SU-DHL-6 (cell line): ENCODE measurements at regions not wholly inside any gene's neighbourhood (a gene's known extent, or its start where the extent isn't known, plus 50 kb on each side); places are given as distances from the start of the nearest gene placed in this dataset.

Experiments used
- EZH2phosphoT487 ChIP-seq: fragments of 200-600 bp; sonication (generic), shearing (Covaris generic); conservative IDR thresholded peaks from 2 replicates; pipeline ENCODE4 v1.6.1; 2018; ENCODE audit warnings: mild to moderate bottlenecking, antibody characterized with exemption, low read length, moderate library complexity, mixed read lengths
- TF ChIP-seq, protein P1 (sequence below): fragments of 200-600 bp; sonication (generic); IDR thresholded peaks from one replicate; pipeline ENCODE4 v1.5.1; 2017; ENCODE audit warnings: antibody characterized with exemption, mild to moderate bottlenecking, low read length, moderate library complexity; ENCODE audit not compliant: insufficient read depth, poor library complexity, severe bottlenecking

GRCh38 chr4:163710158-163710557, 215.7 kb downstream of the TMA16 start:
- TF ChIP-seq, protein P1, sequence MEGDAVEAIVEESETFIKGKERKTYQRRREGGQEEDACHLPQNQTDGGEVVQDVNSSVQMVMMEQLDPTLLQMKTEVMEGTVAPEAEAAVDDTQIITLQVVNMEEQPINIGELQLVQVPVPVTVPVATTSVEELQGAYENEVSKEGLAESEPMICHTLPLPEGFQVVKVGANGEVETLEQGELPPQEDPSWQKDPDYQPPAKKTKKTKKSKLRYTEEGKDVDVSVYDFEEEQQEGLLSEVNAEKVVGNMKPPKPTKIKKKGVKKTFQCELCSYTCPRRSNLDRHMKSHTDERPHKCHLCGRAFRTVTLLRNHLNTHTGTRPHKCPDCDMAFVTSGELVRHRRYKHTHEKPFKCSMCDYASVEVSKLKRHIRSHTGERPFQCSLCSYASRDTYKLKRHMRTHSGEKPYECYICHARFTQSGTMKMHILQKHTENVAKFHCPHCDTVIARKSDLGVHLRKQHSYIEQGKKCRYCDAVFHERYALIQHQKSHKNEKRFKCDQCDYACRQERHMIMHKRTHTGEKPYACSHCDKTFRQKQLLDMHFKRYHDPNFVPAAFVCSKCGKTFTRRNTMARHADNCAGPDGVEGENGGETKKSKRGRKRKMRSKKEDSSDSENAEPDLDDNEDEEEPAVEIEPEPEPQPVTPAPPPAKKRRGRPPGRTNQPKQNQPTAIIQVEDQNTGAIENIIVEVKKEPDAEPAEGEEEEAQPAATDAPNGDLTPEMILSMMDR: no peak
- TF ChIP-seq EZH2phosphoT487: no peak
